Mammary epithelial cell (primary cell): ENCODE measurements at regions not wholly inside any gene's neighbourhood (a gene's known extent, or its start where the extent isn't known, plus 50 kb on each side); places are given as distances from the start of the nearest gene placed in this dataset.

Experiments
- EZH2 ChIP-seq: IDR thresholded peaks from 2 replicates; pipeline ENCODE4 v1.6.1; 2012; ENCODE audit warnings: low read length, inconsistent platforms, borderline replicate concordance
- TF ChIP-seq, protein P1 (sequence below), 2 donors: IDR thresholded peaks in 1 of 2; conservative IDR thresholded peaks in 1 of 2; 2 replicates each; pipeline ENCODE4 v1.5.1; 2011 to 2012; ENCODE audit warnings: inconsistent platforms in 2 of 2, low read length in 2 of 2, mild to moderate bottlenecking in 2 of 2, control low read depth in 1 of 2, low read depth in 1 of 2; ENCODE audit not compliant: insufficient read depth in 1 of 2; ENCODE audit errors: extremely low read depth in 1 of 2

- TF ChIP-seq, protein P1, sequence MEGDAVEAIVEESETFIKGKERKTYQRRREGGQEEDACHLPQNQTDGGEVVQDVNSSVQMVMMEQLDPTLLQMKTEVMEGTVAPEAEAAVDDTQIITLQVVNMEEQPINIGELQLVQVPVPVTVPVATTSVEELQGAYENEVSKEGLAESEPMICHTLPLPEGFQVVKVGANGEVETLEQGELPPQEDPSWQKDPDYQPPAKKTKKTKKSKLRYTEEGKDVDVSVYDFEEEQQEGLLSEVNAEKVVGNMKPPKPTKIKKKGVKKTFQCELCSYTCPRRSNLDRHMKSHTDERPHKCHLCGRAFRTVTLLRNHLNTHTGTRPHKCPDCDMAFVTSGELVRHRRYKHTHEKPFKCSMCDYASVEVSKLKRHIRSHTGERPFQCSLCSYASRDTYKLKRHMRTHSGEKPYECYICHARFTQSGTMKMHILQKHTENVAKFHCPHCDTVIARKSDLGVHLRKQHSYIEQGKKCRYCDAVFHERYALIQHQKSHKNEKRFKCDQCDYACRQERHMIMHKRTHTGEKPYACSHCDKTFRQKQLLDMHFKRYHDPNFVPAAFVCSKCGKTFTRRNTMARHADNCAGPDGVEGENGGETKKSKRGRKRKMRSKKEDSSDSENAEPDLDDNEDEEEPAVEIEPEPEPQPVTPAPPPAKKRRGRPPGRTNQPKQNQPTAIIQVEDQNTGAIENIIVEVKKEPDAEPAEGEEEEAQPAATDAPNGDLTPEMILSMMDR (conservative IDR thresholded peaks at IDR 0.05 in 1 of 2, IDR thresholded peaks at IDR 0.05 in 1 of 2; ENCODE audit: extremely low read depth in 1 of 2, insufficient read depth in 1 of 2, low read depth in 1 of 2, low read length in 2 of 2): peak; percentile 15 to 22
- TF ChIP-seq EZH2: no peak
These were observed 290.4 kb upstream of the RBMS1 start for GRCh38 chr2:160784034-160784433.
